ENCODE measurements at regions not wholly inside any gene's neighbourhood (a gene's known extent, or its start where the extent isn't known, plus 50 kb on each side); places are given as distances from the start of the nearest gene placed in this dataset.

- Histone ChIP-seq H3K36me3 (ENCODE audit: control insufficient read depth, insufficient read depth, low read length) (no peaks in the 10 kb centered on the region), H3K27me3 (ENCODE audit: control insufficient read depth, insufficient read depth, low read length) (peaks cover 61% of the 10 kb centered on the region), H3K23ac (ENCODE audit: low read depth, low read length) (no peak overlapping the region), H3K14ac (replicated peaks; ENCODE audit: low read depth, low read length) (no peak overlapping the region), H4K5ac (ENCODE audit: low read depth, low read length) (no peak overlapping the region), H3K18ac (ENCODE audit: low read depth, low read length) (no peak overlapping the region), H2AK9ac (replicated peaks; ENCODE audit: low read depth, low read length, poor library complexity) (no peak overlapping the region), H3K9me3 (ENCODE audit: control insufficient read depth, insufficient read depth, low read length) (no peaks in the 10 kb centered on the region), H4K8ac (ENCODE audit: low read depth in 2 of 2, low read length in 2 of 2) (no peak overlapping the region), H2AFZ (replicated peaks; ENCODE audit: low read length, poor library complexity) (no peak overlapping the region), H2BK120ac (ENCODE audit: low read depth, low read length) (no peak overlapping the region), H3K4me1 (ENCODE audit: control insufficient read depth, insufficient read depth, low read length) (no peaks in the 10 kb centered on the region), H3K9ac (ENCODE audit: low read depth, low read length) (no peak overlapping the region), H3K27ac (ENCODE audit: insufficient read depth, low read length) (no peak overlapping the region), H3K4ac (ENCODE audit: low read depth, low read length) (no peak overlapping the region), H2BK15ac (ENCODE audit: low read depth, low read length) (no peak overlapping the region), H4K20me1 (ENCODE audit: insufficient read depth, low read length) (no peaks in the 10 kb centered on the region), H3K4me2 (ENCODE audit: low read depth, low read length) (no peak overlapping the region), H2BK20ac (ENCODE audit: low read depth, low read length) (no peak overlapping the region), H3K9me1 (ENCODE audit: insufficient read depth, low read length) (no peaks in the 10 kb centered on the region), H3K4me3 (ENCODE audit: insufficient read depth, low read depth, low read length) (no peak overlapping the region), H2AK5ac (ENCODE audit: low read depth, low read length) (no peak overlapping the region), H3K79me1 (ENCODE audit: low read depth in 1 of 2, low read length in 2 of 2) (no peaks in the 10 kb centered on the region), H3K56ac (ENCODE audit: extremely low read depth, insufficient read depth, low read length) (no peak overlapping the region), H2BK5ac (ENCODE audit: low read depth, low read length, poor library complexity, severe bottlenecking) (no peak overlapping the region), H4K91ac (ENCODE audit: insufficient read depth, low read depth, low read length) (no peak overlapping the region)
- in situ Hi-C loops (cut with MboI; ENCODE audit: low sequenced_read_pairs) (no loop called here), intact Hi-C loops (cut with micrococcal nuclease) (no loop called here), dilution Hi-C loops (cut with HindIII; ENCODE audit: low sequenced_read_pairs, unreplicated experiment) (no loop called here)
- no TSS peak for BruUV-seq (replicated peaks)
- WGBS, 2 experiments (ENCODE audit: extremely low coverage in 2 of 2, insufficient read length in 1 of 2), result no CpG with 5 or more reads among the region's 9 CpGs
- ChIA-PET POLR2A (ENCODE audit: unreplicated experiment) (no interaction called here), CTCF (no interaction called here)
- TF ChIP-seq CHD1 (IDR thresholded peaks at IDR 0.05; ENCODE audit: low read depth, low read length) (no peak), MAZ (IDR thresholded peaks at IDR 0.05; ENCODE audit: borderline replicate concordance, low read depth, low read length) (no peak), RFX5 (IDR thresholded peaks at IDR 0.05; ENCODE audit: low read depth, low read length) (no peak), USF2 (IDR thresholded peaks at IDR 0.05; ENCODE audit: low read depth, low read length) (no peak), CTCF (conservative IDR thresholded peaks at IDR 0.05; ENCODE audit: low read depth, low read length) (no peak), MXI1 (IDR thresholded peaks at IDR 0.05; ENCODE audit: borderline replicate concordance, low read depth, low read length) (no peak), BHLHE40 (IDR thresholded peaks at IDR 0.05; ENCODE audit: low read depth, low read length) (no peak), FOS (IDR thresholded peaks at IDR 0.05; ENCODE audit: low read depth, low read length) (no peak), POLR2A (IDR thresholded peaks at IDR 0.05; ENCODE audit: low read depth, low read length) (no peak), ELK1 (IDR thresholded peaks at IDR 0.05; ENCODE audit: borderline replicate concordance, low read depth, low read length) (no peak), NFE2L2 (IDR thresholded peaks at IDR 0.05; ENCODE audit: low read depth, low read length) (no peak), MAFK (IDR thresholded peaks at IDR 0.05; ENCODE audit: low read depth, low read length) (no peak), RAD21 (IDR thresholded peaks at IDR 0.05; ENCODE audit: low read length) (no peak)
- ATAC-seq (ENCODE audit: low read depth) (no peak), DNase-seq (no peak)
Observed at GRCh38 chr3:72463083-72463482, 385.2 kb downstream of the SHQ1 start.

Data from IMR-90 (cell line).